ENCODE measurements at regions not wholly inside any gene's neighbourhood (a gene's known extent, or its start where the extent isn't known, plus 50 kb on each side); places are given as distances from the start of the nearest gene placed in this dataset.

- no peak overlapping the region for H3K27ac ChIP-seq
- DNase-seq (ENCODE audit: low spot score): no peak
- no peak overlapping the region for H3K4me3 ChIP-seq
- no peak for TF ChIP-seq CTCF (IDR thresholded peaks at IDR 0.05)
These were observed 1115.1 kb downstream of the XPNPEP1 start for GRCh38 chr10:108808228-108808627.

DNA sequence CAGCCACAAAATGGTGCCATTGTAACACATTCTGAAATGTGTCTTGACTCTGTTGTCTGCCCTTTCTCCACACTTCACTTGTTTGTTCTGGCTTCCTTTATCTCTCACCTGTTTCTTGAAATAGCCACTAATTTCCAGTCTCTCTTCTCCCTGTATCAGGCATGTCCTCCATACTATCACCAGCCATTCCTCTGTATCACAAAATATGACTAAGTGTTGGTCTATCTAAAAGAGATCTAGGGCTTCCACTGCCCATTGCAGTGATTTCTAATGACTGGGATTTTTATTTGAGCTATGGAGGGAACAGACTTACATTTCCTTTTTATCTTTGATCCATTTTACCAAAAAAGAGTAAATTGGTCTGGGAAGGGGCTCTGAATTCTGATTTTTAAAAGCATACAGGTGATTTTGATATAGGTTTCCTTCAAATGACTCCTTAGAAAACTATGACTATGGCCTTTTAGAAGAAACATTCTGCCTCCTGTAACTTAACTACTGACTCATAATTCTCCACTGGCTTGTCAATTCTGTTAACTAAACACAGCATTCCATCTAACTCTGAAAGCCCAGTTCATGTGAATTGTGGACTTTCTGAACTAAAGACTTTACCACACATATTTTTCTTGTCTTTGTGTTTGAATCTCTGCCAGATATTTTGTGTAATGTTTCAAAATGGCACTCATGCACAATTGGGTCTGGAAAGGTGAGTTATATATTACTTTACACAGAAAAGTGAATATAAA, 1121.4 kb downstream of the XPNPEP1 start:
- DNase-seq (ENCODE audit: low spot score): no peak
- TF ChIP-seq CTCF (IDR thresholded peaks at IDR 0.05): no peak

DNA sequence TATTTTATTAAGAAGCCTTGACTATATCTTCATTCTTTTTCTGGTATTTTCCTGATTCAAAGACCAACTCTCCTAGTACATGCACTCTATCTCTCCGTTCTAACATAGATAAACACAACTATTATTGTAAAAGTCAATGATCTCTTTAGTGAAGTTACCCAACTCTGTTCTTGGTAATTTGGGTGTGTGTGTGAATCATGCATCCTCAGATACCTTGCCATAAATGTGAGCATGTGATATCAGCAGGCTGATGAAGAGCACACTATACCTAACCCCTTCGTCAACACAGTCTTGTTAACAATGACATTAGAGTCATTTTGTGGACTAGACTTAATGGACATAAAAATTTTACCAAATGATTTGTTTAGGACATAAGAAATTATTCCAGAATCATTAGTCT, 1122.1 kb downstream of the XPNPEP1 start:
- Histone ChIP-seq H3K4me3 (no peak overlapping the region), H3K27ac (no peak overlapping the region)
- no peak for TF ChIP-seq CTCF (IDR thresholded peaks at IDR 0.05)
- no peak for DNase-seq (ENCODE audit: low spot score)

More for the DNA sequence above, 1121.4 kb downstream of the XPNPEP1 start:
- H3K4me3 ChIP-seq: no peak overlapping the region
- H3K27ac ChIP-seq: no peak overlapping the region

- H3K27ac ChIP-seq: no peak overlapping the region
- no peak for TF ChIP-seq CTCF (IDR thresholded peaks at IDR 0.05)
- DNase-seq (ENCODE audit: low spot score): no peak
- no peak overlapping the region for H3K4me3 ChIP-seq
These were observed 1125.7 kb downstream of the XPNPEP1 start for GRCh38 chr10:108797573-108797972.

DNA sequence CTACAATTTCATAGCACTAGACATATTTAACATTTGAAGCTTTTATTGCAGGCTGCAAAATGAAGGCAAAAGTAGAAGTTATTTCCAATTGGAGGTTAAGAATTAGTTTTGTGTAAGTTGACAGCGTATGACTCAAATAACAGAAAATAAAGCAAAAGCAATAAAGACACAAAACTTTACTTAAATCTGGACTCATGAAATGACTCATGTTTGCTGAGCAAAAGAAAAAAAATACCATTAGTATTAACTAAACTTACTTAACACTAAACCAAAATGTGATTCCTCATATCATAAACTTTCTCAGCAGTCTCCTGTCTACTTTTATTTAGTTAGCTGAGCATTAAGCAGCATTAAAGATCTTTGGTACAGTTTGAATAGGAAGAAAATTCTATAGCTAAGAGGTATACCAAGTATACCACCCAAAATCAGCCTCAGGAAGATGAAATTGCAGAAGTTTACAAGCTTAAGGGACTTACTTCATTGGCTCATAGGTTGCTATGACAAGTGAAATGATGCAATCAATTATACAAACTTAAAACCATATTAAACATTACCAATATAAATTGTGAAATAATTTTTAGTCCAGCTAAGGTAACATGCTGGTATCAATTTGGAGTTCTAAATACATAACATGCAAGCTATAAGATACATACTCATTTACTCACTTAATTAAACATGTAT, 1131.4 kb downstream of the XPNPEP1 start:
- no peak for TF ChIP-seq CTCF (IDR thresholded peaks at IDR 0.05)
- Histone ChIP-seq H3K27ac (no peak overlapping the region), H3K4me3 (no peak overlapping the region)
- DNase-seq (ENCODE audit: low spot score): no peak

DNA sequence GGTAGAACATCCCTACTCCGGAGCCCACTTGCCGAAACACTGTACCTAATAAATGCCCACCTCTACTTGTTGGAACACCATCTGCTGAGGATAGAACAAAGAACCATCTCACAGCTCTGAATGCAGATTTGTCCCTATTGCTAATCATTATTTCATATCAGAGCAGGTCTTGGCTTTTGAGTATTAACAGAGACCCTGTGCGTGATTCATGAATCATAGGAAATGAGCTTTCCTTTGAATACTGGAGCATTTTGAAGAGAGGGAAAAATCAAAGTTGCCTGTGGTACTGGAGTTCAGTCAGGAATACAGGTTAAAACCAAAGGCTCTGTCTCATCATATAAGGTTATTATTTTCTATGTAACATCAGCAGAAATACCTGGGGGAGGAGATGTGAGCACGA, 1132.3 kb downstream of the XPNPEP1 start:
- TF ChIP-seq CTCF (IDR thresholded peaks at IDR 0.05): no peak
- DNase-seq (ENCODE audit: low spot score): no peak
- Histone ChIP-seq H3K27ac (no peak overlapping the region), H3K4me3 (no peak overlapping the region)

DNA sequence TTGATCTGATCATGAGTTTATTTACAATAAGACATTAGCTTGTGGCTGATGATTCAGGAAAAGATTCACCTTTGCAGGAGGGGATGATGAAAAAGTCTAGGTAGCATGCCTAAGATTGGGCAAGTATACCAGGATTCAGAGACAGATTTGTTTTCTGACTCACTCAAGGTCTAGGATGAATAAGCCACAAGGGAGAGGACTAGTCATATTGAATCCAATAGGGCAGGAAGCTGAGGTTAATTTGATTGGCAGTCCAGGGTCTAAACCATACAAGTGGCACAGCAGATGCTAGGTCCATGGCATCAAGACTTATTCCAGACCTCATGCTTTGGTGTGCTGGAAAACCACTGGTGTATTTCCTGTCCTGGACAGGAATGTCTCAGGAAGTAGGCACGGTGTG, 1133.4 kb downstream of the XPNPEP1 start:
- no peak for DNase-seq (ENCODE audit: low spot score)
- Histone ChIP-seq H3K27ac (no peak overlapping the region), H3K4me3 (no peak overlapping the region)
- no peak for TF ChIP-seq CTCF (IDR thresholded peaks at IDR 0.05)
